HL-60 (cell line): ENCODE measurements at regions not wholly inside any gene's neighbourhood (a gene's known extent, or its start where the extent isn't known, plus 50 kb on each side); places are given as distances from the start of the nearest gene placed in this dataset.

Experiments used
- DNase-seq, 2 experiments: peaks; one replicate each; pipeline ENCODE4 v3.0.0-alpha.2; 2010 to 2020; ENCODE audit warnings: low read depth in 1 of 2, low spot score in 1 of 2
- H3K27ac ChIP-seq: fragments of 250-450 bp; sonication (Bioruptor Pico); replicated peaks from 2 replicates; pipeline ENCODE4 v1.5.1; 2020; ENCODE audit warnings: mild to moderate bottlenecking, moderate library complexity
- H3K27me3 ChIP-seq: fragments of 250-450 bp; sonication (Bioruptor Pico); 2 replicates; pipeline ENCODE4 v1.5.1; 2021; ENCODE audit warnings: mild to moderate bottlenecking, moderate library complexity; ENCODE audit not compliant: insufficient read depth, poor library complexity, severe bottlenecking
- H3K4me3 ChIP-seq: replicated peaks from 2 replicates; pipeline ENCODE4 v1.5.1; 2011; ENCODE audit warnings: mild to moderate bottlenecking, control low read depth, low read length; ENCODE audit not compliant: insufficient read depth
- CTCF ChIP-seq: IDR thresholded peaks from one replicate; pipeline ENCODE4 v1.5.1; 2011; ENCODE audit warnings: low read length, control low read depth, inconsistent platforms; ENCODE audit not compliant: insufficient read depth
- GABPA ChIP-seq: IDR thresholded peaks from 2 replicates; pipeline ENCODE4 v1.6.1; 2012; ENCODE audit warnings: low read depth
- POLR2AphosphoS5 ChIP-seq: IDR thresholded peaks from 2 replicates; pipeline ENCODE4 v1.6.1; 2012; ENCODE audit warnings: low read depth
- REST ChIP-seq: IDR thresholded peaks from 2 replicates; pipeline ENCODE4 v1.6.1; 2012; ENCODE audit warnings: low read depth; ENCODE audit not compliant: insufficient replicate concordance
- SPI1 ChIP-seq: IDR thresholded peaks from 2 replicates; pipeline ENCODE4 v1.6.1; 2012; ENCODE audit warnings: low read depth, mild to moderate bottlenecking, borderline replicate concordance

- H3K27me3 ChIP-seq = no peaks in the 10 kb centered on the region
- no peak overlapping the region for H3K4me3 ChIP-seq
- no peak overlapping the region for H3K27ac ChIP-seq
- no peak for DNase-seq
- no peak for TF ChIP-seq CTCF
- no peak for TF ChIP-seq SPI1
- no peak for TF ChIP-seq POLR2AphosphoS5
- TF ChIP-seq REST = no peak
- TF ChIP-seq GABPA = no peak
Observed at GRCh38 chr2:211170843-211171242, 614.4 kb downstream of the CPS1 start.

- TF ChIP-seq CTCF (no peak), REST (no peak), POLR2AphosphoS5 (no peak), SPI1 (no peak), GABPA (no peak)
- Histone ChIP-seq H3K27ac (no peak overlapping the region), H3K27me3 (no peaks in the 10 kb centered on the region), H3K4me3 (no peak overlapping the region)
- no peak for DNase-seq
Observed at GRCh38 chr2:211174021-211174420, 617.6 kb downstream of the CPS1 start.

- no peak for DNase-seq
- Histone ChIP-seq H3K4me3 (no peak overlapping the region), H3K27ac (no peak overlapping the region), H3K27me3 (no peaks in the 10 kb centered on the region)
- TF ChIP-seq CTCF (no peak), SPI1 (no peak), POLR2AphosphoS5 (no peak), GABPA (no peak), REST (no peak)
Observed at GRCh38 chr2:211174631-211175030, 618.2 kb downstream of the CPS1 start.
